Ishikawa (cell line): ENCODE measurements at regions not wholly inside any gene's neighbourhood (a gene's known extent, or its start where the extent isn't known, plus 50 kb on each side); places are given as distances from the start of the nearest gene placed in this dataset.

Experiments used
- FOXM1 ChIP-seq: IDR thresholded peaks from 2 replicates; pipeline ENCODE4 v1.6.1; 2012; ENCODE audit warnings: low read depth, borderline replicate concordance
- MAX ChIP-seq: IDR thresholded peaks from 2 replicates; pipeline ENCODE4 v1.6.1; 2012
- NFIC ChIP-seq: IDR thresholded peaks from 2 replicates; pipeline ENCODE4 v1.6.1; 2012
- RAD21 ChIP-seq: IDR thresholded peaks from 2 replicates; pipeline ENCODE4 v1.6.1; 2012; ENCODE audit warnings: low read depth
- REST ChIP-seq: IDR thresholded peaks from 2 replicates; pipeline ENCODE4 v1.6.1; 2012; ENCODE audit warnings: low read depth, mild to moderate bottlenecking
- TCF12 ChIP-seq: IDR thresholded peaks from 2 replicates; pipeline ENCODE4 v1.6.1; 2012; ENCODE audit warnings: low read depth
- ZBTB7A ChIP-seq: IDR thresholded peaks from 2 replicates; pipeline ENCODE4 v1.6.1; 2012; ENCODE audit warnings: low read depth
- TF ChIP-seq, protein P1 (sequence below): IDR thresholded peaks from 2 replicates; pipeline ENCODE4 v1.6.1; 2012

GRCh38 chrX:37509349-37509748 is 62.1 kb upstream of the LANCL3 start:
- TF ChIP-seq REST: no peak
- TF ChIP-seq NFIC: no peak
- peak; percentile 50 for TF ChIP-seq RAD21
- TF ChIP-seq, protein P1, sequence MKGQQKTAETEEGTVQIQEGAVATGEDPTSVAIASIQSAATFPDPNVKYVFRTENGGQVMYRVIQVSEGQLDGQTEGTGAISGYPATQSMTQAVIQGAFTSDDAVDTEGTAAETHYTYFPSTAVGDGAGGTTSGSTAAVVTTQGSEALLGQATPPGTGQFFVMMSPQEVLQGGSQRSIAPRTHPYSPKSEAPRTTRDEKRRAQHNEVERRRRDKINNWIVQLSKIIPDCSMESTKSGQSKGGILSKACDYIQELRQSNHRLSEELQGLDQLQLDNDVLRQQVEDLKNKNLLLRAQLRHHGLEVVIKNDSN: no peak
- no peak for TF ChIP-seq FOXM1
- no peak for TF ChIP-seq MAX
- no peak for TF ChIP-seq ZBTB7A
- no peak for TF ChIP-seq TCF12
